GM19351 (cell line): ENCODE measurements at regions not wholly inside any gene's neighbourhood (a gene's known extent, or its start where the extent isn't known, plus 50 kb on each side); places are given as distances from the start of the nearest gene placed in this dataset.
"Not testable (repeated sequence)": the region's sequence is repeated elsewhere in the genome, so short reads cannot be mapped to it uniquely, and the experiment has no call there.

ENCODE experiments used
- ATAC-seq: cut with Tn5 transposase; IDR thresholded peaks from one replicate; pipeline ENCODE4 v1.9.1; 2021; ENCODE audit warnings: mild to moderate bottlenecking, moderate library complexity; ENCODE audit not compliant: unreplicated experiment

DNA sequence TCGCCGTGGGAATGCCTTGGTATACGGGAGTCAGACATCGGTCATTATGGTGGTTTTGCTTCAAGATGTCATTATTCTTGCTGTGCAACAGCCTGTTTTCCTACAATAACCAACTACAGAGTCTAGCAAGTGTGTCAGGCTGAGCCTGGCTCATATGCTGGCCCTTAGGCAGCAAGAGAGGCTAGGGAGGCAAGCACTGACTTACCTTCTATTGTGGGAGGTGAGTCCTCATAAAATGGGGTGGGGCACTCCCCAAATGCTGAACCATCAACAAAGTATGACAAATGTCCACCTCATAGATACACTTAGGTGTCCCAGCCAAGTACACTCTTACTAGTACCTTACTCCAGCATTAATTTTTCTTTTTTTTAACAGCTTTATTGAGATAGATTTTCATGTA, 77.0 kb upstream of the ATL2 start:
- no peak for ATAC-seq

DNA sequence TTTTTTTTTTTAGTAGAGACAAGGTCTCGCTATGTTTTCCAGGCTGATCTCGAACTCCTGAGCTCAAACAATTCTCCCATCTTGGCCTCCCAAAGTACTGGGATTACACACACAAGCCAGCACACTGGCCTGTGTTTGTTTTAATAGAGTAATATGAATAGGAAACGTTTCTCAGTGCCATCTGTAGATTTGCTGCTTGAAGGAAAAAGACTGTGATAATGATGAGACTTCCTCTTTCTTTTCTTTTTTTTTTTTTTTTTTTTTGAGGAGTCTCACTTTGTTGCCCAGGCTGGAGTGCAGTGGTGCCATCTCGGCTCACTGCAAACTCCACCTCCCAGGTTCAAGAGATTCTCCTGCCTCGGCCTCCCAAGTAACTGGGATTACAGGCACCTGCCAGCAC, 74.7 kb upstream of the ATL2 start:
- not testable (repeated sequence) for ATAC-seq

DNA sequence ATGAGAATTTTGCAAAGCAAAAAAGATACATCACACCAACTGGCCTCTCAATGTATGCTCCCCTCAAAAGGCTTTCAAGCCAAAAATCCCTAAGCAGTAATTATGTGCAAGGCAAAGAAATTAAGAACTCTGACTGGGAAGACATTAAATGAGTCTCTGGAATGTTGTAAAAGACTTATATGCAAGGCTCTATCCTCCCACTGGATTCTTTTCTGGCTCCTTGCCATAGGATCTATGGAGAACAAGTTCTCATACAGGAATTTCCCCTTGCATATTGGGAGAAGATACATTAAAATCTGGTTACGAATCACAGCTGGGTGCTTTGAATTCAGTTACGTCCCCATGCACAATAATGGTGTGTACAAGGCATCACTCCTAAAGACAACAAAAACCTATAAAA, 73.4 kb upstream of the ATL2 start:
- ATAC-seq, result no peak

DNA sequence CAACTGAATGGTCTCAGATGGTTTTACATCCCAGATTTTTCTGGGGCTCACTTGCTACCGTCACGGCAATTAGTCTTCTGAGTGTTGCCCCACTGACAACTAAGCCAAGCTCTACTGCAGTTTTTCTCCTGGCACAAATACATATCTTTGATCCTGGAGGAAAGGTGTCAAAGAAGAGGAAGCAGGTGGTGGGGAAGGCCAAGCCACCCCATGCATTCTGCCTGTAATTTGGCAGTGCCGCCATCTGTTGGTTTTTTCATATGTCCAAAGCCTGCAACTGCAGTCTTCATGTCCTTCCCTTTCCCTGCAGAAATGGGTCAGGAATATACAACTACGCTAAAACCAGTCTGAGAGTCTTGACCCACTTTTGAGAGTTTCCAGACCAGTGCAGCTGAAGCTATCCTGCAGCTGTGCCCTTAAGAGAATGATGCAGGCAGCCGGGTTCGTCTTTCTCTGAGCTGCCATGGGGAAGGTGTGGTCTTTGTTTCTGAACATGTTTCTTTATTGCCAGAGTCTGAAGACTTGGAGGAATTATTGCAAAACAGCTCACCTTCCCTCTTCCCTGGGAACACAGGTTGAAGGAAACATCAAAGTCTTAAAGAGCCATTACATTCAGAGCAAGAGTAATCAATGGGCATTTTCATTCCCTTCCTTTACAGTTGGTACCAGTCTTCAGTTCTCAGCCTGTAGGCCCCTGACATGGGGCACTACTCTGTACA, 71.8 kb upstream of the ATL2 start:
- no peak for ATAC-seq

DNA sequence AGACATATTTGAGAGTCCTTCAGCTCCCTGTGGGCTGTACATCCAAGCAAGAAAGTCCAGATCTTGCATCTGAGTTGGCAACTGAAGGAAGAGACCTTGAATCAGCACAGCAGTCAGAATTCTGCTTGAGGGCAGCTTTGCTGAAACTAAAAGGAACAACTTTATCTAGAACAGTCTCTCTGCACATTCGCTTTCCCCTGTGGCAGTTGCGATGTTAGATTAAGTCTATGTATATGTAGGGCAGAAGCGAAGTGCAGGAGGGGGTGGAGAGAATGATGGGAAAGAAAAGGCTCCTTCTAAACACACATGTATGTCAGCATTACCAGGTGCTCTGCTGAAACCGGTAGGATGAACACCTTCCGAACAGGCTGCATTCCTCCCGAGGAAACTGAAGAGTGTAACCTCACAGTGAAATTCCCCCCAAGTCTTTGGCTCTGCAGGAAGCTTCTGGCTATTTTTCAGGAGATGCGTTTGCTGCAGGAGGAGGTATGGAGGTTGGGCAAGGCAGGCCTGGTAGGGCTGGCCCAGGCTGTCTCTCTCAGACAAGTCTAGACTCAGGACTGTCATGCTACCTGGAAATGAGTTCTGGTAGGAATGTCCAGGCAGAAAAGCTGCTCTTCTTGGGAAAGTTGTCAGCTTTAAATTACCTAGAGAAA, 70.0 kb upstream of the ATL2 start:
- ATAC-seq, result no peak

DNA sequence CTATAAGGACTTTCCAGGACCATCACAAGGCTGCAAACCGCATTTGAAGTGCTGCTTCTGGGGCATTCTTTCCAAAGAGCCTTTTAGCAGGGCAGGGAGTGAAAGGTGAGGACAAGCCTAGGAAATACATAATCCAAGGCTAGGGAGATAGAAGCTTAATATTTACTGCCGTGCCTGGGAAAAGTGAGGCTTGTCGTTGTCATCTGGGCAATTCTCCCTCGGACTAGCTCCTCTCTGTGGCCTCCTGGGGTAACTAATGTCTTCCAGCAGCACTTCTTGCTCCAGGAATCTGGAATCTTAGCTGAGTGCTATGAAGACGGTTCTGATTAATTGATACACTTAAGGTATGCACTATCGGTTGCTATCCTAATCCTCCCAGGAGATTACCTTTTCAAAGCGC, 69.3 kb upstream of the ATL2 start:
- ATAC-seq, result no peak

DNA sequence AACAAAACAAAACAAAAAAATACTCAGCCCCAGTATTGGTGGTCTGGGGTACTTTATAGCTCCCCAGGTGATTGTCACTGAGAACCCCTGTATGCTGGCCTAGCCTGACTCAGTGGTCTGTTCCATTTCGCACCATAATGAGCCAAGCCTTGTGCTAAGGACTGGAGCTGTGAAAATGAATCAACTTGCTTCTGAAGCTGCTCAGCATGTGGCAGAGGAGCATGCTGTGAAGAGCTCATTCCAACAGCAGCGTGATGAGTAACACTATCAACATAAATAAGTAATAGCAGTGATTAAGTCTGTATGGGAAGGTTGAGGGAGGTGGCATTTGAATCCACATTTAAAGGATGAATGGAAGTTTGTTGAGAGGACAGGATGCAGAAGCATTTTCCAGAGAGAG, 67.2 kb upstream of the ATL2 start:
- ATAC-seq, result no peak

DNA sequence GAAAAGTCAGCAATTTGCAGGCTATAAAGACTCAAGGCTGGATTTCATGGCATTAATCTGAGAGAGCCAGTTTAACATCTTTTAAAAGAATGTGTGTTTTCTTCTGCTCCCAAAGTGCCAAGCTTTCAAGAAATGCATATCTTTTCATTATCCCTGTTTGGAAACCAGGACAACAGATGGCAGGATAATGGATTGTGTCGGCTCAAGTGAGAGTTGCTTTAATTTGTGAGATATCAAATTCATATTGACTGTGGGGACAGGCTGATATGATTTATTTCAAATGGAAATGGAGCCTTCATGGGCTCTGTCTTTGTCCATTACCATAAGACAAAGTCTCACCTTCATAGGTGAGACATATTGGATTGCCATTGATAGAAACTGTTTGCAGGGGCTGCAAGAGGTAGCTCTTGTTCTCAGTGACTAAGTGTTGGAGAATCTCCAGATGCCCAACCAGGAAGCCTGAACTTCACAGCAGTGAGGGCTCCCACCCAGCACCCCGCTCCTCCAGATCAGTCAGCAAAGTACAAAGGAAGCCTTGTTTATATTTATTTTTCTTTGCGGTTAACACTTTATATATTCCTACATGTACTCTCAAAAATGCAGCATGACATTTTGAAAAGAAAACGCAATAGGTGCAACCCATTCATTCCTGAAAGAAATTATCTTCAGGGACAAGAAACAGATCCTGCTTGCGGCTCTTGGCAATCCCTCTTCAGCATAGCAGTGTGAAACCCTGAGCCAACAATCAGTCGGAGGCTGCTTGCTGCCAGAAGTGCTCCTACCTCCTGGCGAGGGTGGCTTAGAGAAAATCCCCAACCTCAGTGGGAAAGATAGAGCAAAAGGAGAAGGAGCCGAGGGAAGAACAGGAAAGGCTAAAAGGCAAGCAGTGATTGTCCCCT, 65.8 kb upstream of the ATL2 start:
- ATAC-seq, result no peak

DNA sequence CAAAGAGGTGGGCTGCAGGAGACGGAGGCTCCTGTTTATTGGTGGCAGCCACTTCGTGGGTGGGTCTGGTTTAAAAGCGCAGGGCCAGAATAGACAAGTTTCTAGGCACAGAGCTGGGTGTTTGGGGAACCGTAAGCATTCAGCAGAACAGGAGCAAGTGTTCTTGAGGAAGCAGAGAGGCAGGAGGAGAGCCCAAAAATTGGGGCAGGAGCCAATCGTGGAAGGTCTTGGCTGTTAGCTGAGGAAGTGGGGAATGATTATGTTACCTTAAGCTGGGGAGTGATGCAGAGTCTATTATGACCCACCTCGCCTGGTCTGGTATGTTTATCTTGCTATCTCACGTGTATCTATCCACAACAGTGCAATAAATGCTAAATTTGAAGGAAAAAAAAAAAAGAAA, 64.3 kb upstream of the ATL2 start:
- ATAC-seq, result no peak

DNA sequence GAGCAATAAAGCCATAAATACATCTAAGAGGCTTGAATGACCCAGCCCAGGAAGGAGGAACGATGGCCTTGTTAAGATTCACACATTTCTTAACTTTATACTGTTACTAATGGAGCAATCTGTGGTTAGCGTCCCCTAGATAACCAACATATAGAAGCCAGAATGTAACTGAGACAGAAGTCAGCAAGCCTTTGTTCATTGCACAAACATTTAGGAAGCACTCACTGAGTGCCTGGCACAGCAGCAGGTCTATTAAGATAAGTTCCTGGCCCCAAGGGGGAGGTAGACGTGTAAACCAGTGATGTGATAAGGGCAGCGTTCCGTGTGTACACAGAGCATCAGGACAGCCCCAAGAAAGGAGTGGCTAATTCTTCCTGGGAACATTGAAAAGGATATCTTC, 63.6 kb upstream of the ATL2 start:
- ATAC-seq, result no peak

DNA sequence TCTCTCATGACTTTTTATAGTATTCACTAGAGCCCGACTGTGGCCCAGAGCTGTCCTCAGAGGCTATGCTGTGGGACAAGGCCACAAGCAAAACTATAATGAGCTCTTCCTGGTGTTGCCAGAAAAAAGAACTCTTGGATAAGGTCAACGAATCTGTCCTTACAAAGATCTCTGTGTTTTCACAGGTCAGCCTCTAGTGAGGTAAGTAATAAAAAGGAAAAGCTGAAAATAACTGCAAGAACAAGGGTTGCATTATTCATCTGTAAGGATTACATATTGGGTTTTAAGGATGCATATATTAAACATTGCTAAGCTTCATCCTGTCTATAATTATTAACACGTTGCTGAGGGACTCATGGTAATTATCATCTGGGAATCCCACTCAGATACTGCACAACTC, 62.8 kb upstream of the ATL2 start:
- no peak for ATAC-seq

DNA sequence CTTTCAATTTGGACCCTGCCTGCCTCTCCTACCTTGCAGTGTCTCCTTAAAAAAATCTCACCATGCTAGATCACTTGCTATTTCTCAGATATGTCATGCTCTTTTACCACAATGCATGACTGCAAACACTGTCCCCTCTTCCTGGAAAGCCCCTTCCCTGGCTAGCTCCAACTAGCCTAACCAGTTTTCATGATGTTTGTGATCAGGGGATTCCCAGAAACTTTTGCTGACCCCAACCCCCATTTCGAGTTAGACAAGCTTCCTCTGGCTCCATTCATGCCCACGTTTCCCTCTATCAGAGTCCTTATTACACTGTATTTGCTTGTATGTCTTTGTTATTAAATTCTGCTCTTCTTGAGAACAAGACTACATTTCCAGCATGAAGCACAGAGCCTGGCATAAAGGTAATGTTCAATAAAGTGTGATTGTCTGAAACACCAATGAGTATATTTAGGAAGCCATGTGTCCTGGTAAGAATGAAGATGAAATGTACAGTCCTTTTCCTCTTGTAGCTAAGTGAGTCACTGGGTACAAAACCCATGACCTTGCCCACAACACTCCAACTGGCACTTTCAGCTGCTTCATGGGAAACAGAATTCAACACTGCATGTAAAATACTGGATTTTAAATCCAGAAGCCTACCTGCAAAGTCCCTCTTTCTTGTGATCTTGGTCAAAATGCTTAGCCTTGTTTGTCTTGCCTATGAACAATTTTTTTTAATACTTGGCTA, 62.0 kb upstream of the ATL2 start:
- peak; percentile 60 for ATAC-seq

DNA sequence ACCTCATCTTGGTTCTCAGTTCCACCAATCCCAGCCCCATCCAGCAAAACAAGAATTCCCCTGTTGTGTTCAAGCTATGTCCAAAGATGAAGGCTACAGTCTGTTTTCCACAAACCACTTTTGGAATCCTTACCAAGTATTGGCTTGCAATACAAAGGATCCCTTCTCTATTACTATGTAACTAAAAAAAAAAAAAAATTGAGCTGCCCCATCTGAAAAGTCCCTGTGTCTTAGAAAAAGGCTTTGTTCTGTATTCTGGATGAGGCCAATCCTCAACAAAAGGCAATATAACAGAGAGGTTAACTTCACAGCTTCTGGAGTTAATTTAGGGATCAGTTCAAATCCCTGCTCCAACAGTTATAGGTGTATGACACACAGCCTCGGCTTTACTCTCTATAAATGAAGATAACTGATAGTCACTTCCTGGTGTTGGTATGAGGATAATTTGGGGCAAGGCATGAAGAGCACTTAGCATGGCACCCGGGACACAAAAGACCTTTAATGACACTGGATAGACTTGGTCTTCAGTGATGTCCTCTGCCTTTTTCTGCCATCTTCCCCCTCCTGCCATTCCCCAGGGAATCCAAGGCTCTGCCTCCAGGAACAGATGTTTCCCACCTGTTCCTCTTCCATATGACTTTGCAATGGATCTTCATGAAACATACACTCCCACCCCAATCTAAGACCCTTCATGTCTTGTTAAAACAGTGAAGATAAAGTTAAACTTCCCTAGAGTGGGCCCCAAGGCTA, 61.2 kb upstream of the ATL2 start:
- no peak for ATAC-seq

DNA sequence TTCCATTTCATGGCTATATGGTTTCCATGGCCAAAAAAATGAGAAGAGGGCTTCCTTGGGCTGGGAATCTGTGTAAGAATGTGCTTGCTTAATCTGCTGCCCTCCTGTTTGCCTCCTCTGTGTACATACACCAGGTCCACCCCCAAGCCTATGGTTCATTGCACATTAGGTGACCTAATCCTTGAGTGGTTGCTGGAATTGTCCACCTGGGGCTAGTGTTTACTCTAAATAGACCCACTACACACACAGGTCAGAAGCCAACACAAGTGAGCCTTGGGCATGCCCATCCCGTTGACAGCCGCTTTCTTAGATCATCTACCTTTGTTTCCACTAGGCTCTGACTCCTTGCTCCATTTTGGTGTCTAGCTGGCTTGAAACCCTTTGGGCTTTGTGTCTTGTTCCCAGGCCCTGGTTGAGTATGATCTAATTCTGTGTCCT, 59.2 kb upstream of the ATL2 start:
- ATAC-seq, result no peak

DNA sequence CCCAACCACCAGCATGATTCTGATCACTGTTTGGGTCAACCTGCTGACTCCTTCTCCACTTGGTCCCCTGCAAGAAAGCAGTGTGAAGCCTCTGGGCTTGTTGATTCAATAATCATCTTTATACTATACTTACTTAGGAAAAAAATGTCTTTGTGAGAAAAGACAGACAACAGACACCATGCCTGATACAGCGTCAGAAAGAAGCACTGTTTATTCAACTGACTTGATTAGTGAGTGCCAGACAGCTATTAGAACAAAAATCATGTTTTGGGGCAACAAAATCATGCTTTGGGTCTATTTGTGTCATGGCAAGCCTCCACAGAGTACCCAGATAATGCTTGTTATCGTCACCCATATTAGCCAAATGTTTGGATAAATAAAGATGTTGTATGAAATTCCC, 58.7 kb upstream of the ATL2 start:
- ATAC-seq, result no peak

DNA sequence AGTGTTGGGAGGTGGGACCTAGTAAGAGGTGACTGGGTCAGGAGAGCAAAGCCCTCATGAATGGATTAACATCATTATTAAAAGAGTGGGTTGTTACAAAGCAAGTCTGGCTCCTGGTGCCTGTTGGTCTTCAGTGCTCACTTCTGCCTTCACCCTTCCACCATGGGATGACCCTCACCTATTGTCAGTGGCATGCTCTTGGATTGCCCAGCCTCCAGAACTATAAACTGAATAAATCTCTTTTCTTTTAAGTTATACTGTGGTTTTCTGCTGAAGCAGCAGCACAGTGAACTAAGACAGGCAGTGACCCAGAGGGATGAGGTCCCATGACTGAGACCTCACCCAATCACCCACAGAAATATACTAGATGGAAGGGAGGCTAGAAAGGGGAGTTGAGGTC, 57.5 kb upstream of the ATL2 start:
- no peak for ATAC-seq

DNA sequence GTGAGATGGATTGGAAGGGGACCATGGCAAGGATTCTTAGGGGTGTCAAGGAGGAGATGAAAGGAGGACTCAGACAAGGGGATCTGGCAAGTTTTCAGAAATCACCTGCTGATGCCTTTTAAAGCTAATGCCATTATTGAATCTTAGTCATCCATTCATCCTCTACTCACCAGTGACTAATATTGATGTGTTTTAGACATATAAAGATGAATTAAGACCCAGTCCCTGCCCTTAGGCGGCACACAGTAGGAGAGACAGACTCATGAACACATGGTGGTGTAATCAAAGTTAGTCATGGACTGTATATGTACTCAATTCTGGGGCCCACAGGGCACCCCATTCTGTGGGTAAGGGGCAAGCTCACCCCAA, 56.5 kb upstream of the ATL2 start:
- ATAC-seq, result no peak

DNA sequence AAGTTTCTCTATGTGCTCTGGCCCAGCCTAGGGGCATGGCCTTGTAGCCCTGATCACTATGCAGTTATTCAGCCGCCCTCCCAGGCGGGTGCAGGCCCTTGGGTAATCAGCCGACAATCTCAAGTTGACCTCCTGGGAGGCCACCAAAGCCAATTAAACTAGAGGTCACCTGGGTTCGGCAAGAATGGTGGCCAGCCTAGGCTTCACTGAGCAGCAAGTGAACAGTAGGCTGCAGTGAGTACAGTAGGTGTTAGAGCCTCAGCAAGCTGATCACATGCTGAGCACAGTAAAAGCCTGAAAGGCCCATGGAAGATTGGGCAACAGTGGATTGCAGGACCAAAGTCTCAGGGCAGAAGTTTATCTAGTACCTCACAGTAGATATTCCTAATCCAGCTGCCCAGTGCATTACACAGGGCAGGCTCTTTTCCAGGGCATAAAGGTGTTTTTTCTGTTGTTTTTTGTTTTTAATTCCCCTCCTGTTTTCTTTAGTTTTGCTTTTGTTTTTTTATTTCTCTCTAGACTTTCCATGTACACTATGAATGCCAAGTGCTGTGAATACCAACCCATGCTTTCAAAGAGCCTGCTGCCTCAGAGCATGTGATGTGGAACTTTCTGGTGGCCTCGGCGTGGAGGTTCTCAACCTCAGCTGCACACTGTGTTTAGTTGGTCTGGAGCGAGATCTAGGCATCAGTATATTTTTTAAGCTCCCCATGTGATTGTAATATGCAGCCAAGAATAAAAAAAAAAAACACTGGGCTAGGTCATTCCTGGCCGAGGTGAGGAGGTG, 55.9 kb upstream of the ATL2 start:
- no peak for ATAC-seq

DNA sequence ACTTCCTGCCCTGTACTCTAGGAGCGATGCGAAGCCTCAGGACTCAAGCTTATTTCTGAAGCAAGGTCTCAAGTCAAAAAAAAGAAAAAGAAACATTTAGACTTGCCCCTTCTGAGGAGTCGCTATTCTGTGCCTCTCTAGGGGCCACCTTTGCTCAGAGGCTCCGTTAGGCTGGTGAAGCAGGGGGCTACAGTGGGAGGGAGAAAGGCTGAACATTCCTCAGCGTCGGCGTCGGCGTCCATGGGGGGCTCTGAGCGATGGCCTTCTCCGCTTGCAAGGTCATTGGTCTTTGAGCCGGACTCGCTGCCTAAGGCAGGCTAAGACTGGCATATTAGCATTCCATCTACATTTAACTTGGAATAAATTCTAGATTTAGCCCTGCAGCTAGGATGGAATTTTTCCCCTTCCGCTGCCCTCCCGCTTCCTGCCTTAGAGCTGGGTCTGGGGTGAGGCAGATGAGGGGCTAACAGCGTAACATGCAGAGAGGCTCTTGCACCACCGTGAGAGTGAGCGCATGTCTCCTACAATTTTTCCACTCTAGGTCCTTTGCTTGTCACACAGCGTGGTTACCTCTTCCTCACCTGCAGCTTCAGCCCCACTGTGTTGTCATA, 53.6 kb upstream of the ATL2 start:
- no peak for ATAC-seq
